Gastroesophageal sphincter (tissue), 3 donors: ENCODE measurements at regions not wholly inside any gene's neighbourhood (a gene's known extent, or its start where the extent isn't known, plus 50 kb on each side); places are given as distances from the start of the nearest gene placed in this dataset.

ENCODE experiments used
- POLR2AphosphoS5 ChIP-seq: sonication (generic); formaldehyde crosslinking; IDR thresholded peaks from one replicate; pipeline ENCODE4 v1.6.1; 2017; ENCODE audit warnings: antibody characterized with exemption
- TF ChIP-seq, protein P1 (sequence below), 4 experiments: fragments of 200-600 bp in 2 of 4; fragments of 450-650 bp in 2 of 4; sonication (generic) in 1 of 4; IDR thresholded peaks; one replicate each; pipeline ENCODE4 v1.5.1; 2017 to 2019; ENCODE audit warnings: antibody characterized with exemption in 4 of 4, mild to moderate bottlenecking in 2 of 4, moderate library complexity in 2 of 4

DNA sequence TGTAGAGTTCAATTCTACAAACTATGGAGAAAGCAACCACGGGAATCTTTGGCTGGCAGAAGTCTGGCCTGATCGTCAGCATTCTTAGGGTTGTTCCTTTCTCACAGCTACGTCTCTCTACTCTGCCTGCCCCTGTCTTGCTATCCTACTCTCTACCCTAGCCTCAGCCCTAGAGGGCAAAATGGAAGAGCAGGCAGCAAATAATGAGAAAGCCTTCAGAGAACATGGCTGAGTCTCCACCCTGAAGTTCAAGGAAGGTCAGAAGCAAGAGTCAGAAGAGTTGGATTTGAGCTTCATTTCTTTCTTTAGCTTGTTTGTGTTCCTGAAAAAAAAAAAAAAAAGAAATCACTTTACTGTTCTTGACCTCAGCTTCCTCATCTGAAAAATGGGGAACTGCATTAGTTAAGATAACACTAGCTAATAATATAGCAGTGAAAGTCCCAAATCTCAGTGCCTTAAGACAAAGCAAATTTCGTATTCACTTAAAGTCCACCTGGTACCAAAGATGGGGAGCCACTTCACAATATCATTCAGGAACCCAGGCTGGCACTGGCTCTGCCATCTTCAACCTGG, 50.2 kb upstream of the CCND2 start:
- TF ChIP-seq, protein P1, sequence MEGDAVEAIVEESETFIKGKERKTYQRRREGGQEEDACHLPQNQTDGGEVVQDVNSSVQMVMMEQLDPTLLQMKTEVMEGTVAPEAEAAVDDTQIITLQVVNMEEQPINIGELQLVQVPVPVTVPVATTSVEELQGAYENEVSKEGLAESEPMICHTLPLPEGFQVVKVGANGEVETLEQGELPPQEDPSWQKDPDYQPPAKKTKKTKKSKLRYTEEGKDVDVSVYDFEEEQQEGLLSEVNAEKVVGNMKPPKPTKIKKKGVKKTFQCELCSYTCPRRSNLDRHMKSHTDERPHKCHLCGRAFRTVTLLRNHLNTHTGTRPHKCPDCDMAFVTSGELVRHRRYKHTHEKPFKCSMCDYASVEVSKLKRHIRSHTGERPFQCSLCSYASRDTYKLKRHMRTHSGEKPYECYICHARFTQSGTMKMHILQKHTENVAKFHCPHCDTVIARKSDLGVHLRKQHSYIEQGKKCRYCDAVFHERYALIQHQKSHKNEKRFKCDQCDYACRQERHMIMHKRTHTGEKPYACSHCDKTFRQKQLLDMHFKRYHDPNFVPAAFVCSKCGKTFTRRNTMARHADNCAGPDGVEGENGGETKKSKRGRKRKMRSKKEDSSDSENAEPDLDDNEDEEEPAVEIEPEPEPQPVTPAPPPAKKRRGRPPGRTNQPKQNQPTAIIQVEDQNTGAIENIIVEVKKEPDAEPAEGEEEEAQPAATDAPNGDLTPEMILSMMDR (IDR thresholded peaks at IDR 0.05) = no peak
- no peak for TF ChIP-seq POLR2AphosphoS5
